ENCODE measurements at regions not wholly inside any gene's neighbourhood (a gene's known extent, or its start where the extent isn't known, plus 50 kb on each side); places are given as distances from the start of the nearest gene placed in this dataset.

GRCh38 chr5:18181575-18181974 lies 547.3 kb downstream of the TAF11L14 start (continued):
- TF ChIP-seq PAXIP1 (CRISPR knock-in tag; conservative IDR thresholded peaks at IDR 0.05) (no peak), HCFC1 (IDR thresholded peaks at IDR 0.05; ENCODE audit: low read depth, low read length) (no peak)

- BruUV-seq (replicated peaks), result no TSS peak
- ATAC-seq (no peak), FAIRE-seq (no peak), DNase-seq (ENCODE audit: low spot score) (no peak)
- Histone ChIP-seq H4K20me1 (ENCODE audit: insufficient read depth, low read length) (no peaks in the 10 kb centered on the region), H3K9me3 (ENCODE audit: low read length) (peaks cover 91% of the 10 kb centered on the region), H3K79me2 (ENCODE audit: insufficient read depth, low read length) (no peaks in the 10 kb centered on the region), H3K27me3 (ENCODE audit: control insufficient read depth in 1 of 2, insufficient read depth in 2 of 2, low read length in 2 of 2) (no peaks in the 10 kb centered on the region), H3K27ac (ENCODE audit: extremely low read length, insufficient read depth, low read length) (no peak overlapping the region), H2AFZ (ENCODE audit: low read length) (no peak overlapping the region), H3K36me3 (replicated peaks in 1 of 2; ENCODE audit: control insufficient read depth in 1 of 2, insufficient read depth in 2 of 2, low read length in 2 of 2) (no peaks in the 10 kb centered on the region), H3K4me2 (ENCODE audit: low read depth, low read length) (no peak overlapping the region), H3K4me1 (ENCODE audit: insufficient read depth, low read length) (no peaks in the 10 kb centered on the region), H3K4me3 (replicated peaks in 1 of 3; ENCODE audit: insufficient read depth in 1 of 3, low read depth in 2 of 3, low read length in 3 of 3) (no peak overlapping the region), H3K9ac (ENCODE audit: insufficient read depth, low read depth, low read length) (no peak overlapping the region)
- ChIA-PET POLR2A (no interaction called here), CTCF (ENCODE audit: low intra/inter-chr PET ratio, low total read pairs) (no interaction called here)
- in situ Hi-C loops (cut with HindIII; ENCODE audit: extremely low pct_ligation_motif_present, low pct_unique_long_range_greater_than_20kb) (no loop called here), intact Hi-C loops (cut with micrococcal nuclease; ENCODE audit: unreplicated experiment) (no loop called here)
- WGBS (ENCODE audit: low lambda C conversion rate), result 1% methylated on average over 2 of the region's 2 CpGs
- TF ChIP-seq ZNF260 (CRISPR knock-in tag; IDR thresholded peaks at IDR 0.05; ENCODE audit: borderline replicate concordance, low read depth) (no peak), SYNCRIP (IDR thresholded peaks at IDR 0.05; ENCODE audit: insufficient read depth, low read depth, low read length) (no peak), PLSCR1 (CRISPR knock-in tag; IDR thresholded peaks at IDR 0.05; ENCODE audit: borderline replicate concordance) (no peak), SOX6 (IDR thresholded peaks at IDR 0.05) (no peak), SOX6 (CRISPR knock-in tag; IDR thresholded peaks at IDR 0.05) (no peak), DPF2 (CRISPR knock-in tag; IDR thresholded peaks at IDR 0.05; ENCODE audit: borderline replicate concordance, low read depth) (no peak), YY1 (IDR thresholded peaks at IDR 0.05; ENCODE audit: insufficient read depth, insufficient replicate concordance, low read depth, low read length) (no peak), KDM1A (CRISPR knock-in tag; IDR thresholded peaks at IDR 0.05) (no peak), TFAP4 (IDR thresholded peaks at IDR 0.05; ENCODE audit: borderline replicate concordance, low read depth) (no peak), ZNF253 (CRISPR knock-in tag; IDR thresholded peaks at IDR 0.05; ENCODE audit: borderline replicate concordance) (no peak), ZNF644 (CRISPR knock-in tag; IDR thresholded peaks at IDR 0.05; ENCODE audit: low read depth) (no peak), SMAD1 (CRISPR knock-in tag; IDR thresholded peaks at IDR 0.05; ENCODE audit: borderline replicate concordance, low read depth) (no peak)
- TF ChIP-seq, protein P1, sequence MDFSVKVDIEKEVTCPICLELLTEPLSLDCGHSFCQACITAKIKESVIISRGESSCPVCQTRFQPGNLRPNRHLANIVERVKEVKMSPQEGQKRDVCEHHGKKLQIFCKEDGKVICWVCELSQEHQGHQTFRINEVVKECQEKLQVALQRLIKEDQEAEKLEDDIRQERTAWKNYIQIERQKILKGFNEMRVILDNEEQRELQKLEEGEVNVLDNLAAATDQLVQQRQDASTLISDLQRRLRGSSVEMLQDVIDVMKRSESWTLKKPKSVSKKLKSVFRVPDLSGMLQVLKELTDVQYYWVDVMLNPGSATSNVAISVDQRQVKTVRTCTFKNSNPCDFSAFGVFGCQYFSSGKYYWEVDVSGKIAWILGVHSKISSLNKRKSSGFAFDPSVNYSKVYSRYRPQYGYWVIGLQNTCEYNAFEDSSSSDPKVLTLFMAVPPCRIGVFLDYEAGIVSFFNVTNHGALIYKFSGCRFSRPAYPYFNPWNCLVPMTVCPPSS (IDR thresholded peaks at IDR 0.05), result no peak
- TF ChIP-seq, protein P2, sequence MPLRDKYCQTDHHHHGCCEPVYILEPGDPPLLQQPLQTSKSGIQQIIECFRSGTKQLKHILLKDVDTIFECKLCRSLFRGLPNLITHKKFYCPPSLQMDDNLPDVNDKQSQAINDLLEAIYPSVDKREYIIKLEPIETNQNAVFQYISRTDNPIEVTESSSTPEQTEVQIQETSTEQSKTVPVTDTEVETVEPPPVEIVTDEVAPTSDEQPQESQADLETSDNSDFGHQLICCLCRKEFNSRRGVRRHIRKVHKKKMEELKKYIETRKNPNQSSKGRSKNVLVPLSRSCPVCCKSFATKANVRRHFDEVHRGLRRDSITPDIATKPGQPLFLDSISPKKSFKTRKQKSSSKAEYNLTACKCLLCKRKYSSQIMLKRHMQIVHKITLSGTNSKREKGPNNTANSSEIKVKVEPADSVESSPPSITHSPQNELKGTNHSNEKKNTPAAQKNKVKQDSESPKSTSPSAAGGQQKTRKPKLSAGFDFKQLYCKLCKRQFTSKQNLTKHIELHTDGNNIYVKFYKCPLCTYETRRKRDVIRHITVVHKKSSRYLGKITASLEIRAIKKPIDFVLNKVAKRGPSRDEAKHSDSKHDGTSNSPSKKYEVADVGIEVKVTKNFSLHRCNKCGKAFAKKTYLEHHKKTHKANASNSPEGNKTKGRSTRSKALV (CRISPR knock-in tag; IDR thresholded peaks at IDR 0.05), result no peak
These were observed 561.6 kb downstream of the TAF11L14 start for GRCh38 chr5:18195910-18196309.

All from HepG2 (cell line).